Retinal pigment epithelial cell (primary cell): ENCODE measurements at regions not wholly inside any gene's neighbourhood (a gene's known extent, or its start where the extent isn't known, plus 50 kb on each side); places are given as distances from the start of the nearest gene placed in this dataset.
"Not testable (repeated sequence)": the region's sequence is repeated elsewhere in the genome, so short reads cannot be mapped to it uniquely, and the experiment has no call there.

ENCODE experiments used
- DNase-seq: peaks from one replicate; pipeline ENCODE4 v3.0.0-alpha.2; 2010; ENCODE audit warnings: low read depth
- H3K4me3 ChIP-seq: 2 replicates; pipeline ENCODE4 v1.5.1; 2011; ENCODE audit warnings: mild to moderate bottlenecking, low read length, control low read depth, moderate library complexity
- TF ChIP-seq, protein P1 (sequence below): conservative IDR thresholded peaks from 2 replicates; pipeline ENCODE4 v1.5.1; 2011; ENCODE audit warnings: low read depth, low read length, control low read depth, inconsistent platforms

- TF ChIP-seq, protein P1, sequence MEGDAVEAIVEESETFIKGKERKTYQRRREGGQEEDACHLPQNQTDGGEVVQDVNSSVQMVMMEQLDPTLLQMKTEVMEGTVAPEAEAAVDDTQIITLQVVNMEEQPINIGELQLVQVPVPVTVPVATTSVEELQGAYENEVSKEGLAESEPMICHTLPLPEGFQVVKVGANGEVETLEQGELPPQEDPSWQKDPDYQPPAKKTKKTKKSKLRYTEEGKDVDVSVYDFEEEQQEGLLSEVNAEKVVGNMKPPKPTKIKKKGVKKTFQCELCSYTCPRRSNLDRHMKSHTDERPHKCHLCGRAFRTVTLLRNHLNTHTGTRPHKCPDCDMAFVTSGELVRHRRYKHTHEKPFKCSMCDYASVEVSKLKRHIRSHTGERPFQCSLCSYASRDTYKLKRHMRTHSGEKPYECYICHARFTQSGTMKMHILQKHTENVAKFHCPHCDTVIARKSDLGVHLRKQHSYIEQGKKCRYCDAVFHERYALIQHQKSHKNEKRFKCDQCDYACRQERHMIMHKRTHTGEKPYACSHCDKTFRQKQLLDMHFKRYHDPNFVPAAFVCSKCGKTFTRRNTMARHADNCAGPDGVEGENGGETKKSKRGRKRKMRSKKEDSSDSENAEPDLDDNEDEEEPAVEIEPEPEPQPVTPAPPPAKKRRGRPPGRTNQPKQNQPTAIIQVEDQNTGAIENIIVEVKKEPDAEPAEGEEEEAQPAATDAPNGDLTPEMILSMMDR, result no peak
- H3K4me3 ChIP-seq, result no peak overlapping the region
- DNase-seq, result no peak
Observed at GRCh38 chr13:67410645-67411044, 180.5 kb upstream of the PCDH9 start.

DNA sequence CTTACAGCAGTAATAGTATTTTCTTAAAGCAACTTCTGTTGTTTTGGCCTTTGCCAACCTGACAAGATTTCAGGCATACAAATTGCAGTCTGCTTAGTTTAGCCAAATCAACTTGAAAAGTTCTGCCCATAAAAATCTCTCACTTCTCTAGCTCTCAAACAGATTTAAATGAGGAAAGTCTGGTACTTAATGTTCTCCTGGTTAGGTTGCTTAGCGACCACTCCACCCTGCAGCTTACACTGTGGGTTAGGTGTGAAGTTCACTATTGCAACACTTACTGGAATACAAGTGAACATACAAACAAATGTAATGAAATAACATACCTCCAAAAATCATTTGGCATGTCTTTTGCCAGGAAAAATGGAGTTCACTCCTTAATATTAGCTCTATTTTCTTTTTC, 178.7 kb upstream of the PCDH9 start:
- H3K4me3 ChIP-seq, result no peak overlapping the region
- TF ChIP-seq, protein P1, result no peak
- DNase-seq, result peak; percentile 38

GRCh38 chr13:67402546-67402945, 172.4 kb upstream of the PCDH9 start:
- no peak overlapping the region for H3K4me3 ChIP-seq
- TF ChIP-seq, protein P1, result no peak
- DNase-seq, result no peak

DNA sequence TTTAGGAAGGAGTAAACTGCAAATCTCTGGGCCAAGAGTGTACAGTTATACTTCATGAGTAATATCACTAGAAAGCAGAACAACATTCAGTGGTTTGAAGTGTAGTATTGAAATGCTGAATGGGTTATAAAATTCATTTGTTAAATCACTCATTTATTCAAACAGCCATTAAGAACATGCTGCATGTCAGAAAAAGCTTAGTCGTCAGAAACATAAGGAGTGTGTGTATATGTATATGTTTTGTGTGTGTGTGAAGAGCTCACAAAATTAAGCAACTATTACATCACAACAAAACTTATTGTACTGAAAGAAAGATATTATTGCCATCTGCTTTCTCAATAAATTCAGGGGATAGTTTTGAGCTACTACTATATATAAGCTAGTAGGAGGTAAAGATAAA, 165.4 kb upstream of the PCDH9 start:
- DNase-seq, result no peak
- TF ChIP-seq, protein P1, result no peak
- H3K4me3 ChIP-seq, result no peak overlapping the region

DNA sequence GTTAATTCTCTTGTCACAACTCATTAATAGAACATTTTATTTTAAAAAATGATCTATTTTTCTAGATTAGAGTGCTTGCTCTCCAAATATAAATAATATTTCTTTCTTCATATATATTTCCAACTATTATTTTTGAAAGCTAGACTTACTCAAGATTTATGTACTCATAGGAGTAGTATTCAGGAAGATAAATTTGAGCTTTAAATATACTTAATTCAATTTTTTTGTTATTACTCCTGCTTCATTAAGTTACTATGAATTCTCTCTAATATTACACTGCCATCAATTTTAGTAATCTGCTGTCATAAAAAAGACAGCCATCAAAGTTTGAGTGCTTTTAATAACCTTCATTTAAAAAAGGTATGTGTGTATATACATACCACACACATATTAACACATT, 161.9 kb upstream of the PCDH9 start:
- TF ChIP-seq, protein P1, result no peak
- DNase-seq, result no peak
- H3K4me3 ChIP-seq, result no peak overlapping the region

DNA sequence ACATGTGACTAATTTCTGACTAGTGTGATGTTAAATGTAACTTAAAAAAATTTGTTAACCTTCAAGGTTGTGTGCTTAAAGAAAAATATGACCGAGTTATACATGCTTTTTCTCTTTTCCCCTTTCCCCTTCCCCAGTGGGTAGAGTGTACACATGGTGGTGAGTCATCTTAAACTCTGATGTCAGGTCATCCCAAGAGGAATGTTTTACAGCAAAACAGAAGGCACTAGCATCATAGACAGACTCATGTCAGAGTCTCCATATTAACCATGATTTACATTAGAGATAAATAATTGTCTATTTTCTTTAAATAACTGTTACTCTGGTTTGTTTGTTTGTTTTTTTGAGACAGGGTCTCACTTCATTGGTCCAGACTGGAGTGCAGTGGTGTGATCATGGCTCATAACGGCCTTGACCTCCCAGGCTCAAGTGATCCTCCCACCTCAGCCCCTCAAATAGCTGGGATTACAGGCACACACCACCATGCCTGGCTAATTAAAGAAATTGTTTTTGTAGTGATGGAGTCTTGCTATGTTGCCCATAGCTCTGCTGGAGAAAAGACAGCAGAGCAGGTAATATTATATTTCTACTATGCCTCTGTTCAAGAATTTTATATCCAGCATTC, 160.4 kb upstream of the PCDH9 start:
- H3K4me3 ChIP-seq, result no peak overlapping the region
- peak; percentile 19 for DNase-seq
- TF ChIP-seq, protein P1, result no peak

- TF ChIP-seq, protein P1, result no peak
- no peak for DNase-seq
- H3K4me3 ChIP-seq, result no peak overlapping the region
Observed at GRCh38 chr13:67389171-67389570, 159.0 kb upstream of the PCDH9 start.

- not testable (repeated sequence) for H3K4me3 ChIP-seq
- peak; percentile 62 for DNase-seq
Observed at GRCh38 chr13:67383109-67383757, 153.1 kb upstream of the PCDH9 start.
